K562 (cell line): ENCODE measurements at regions not wholly inside any gene's neighbourhood (a gene's known extent, or its start where the extent isn't known, plus 50 kb on each side); places are given as distances from the start of the nearest gene placed in this dataset.
A peak's percentile ranks its signal among the peaks of the same experiment; 100 is the strongest.

ENCODE experiments used
- BHLHE40 ChIP-seq: IDR thresholded peaks from 2 replicates; pipeline ENCODE4 v1.6.1; 2011; ENCODE audit warnings: low read length, improper control_type of control experiment
- ESRRA ChIP-seq: fragments of 450-650 bp; IDR thresholded peaks from 2 replicates; pipeline ENCODE4 v1.6.1; 2014; ENCODE audit warnings: low read depth, mild to moderate bottlenecking, moderate library complexity, borderline replicate concordance
- EWSR1 ChIP-seq: fragments of 450-650 bp; IDR thresholded peaks from 2 replicates; pipeline ENCODE4 v1.6.1; 2018; ENCODE audit warnings: borderline replicate concordance, mild to moderate bottlenecking, low read depth, moderate library complexity; ENCODE audit not compliant: partially characterized antibody
- HEY1 ChIP-seq: fragments of 250-450 bp; sonication (Bioruptor Pico); IDR thresholded peaks from 2 replicates; pipeline ENCODE4 v1.5.0; 2020; ENCODE audit warnings: mild to moderate bottlenecking, moderate library complexity, borderline replicate concordance
- KLF16 ChIP-seq: IDR thresholded peaks from 2 replicates; pipeline ENCODE4 v1.6.1; 2016; ENCODE audit warnings: antibody characterized with exemption
- LCOR ChIP-seq: sonication (generic); formaldehyde crosslinking; IDR thresholded peaks from 2 replicates; pipeline ENCODE4 v1.8.0; 2022; ENCODE audit warnings: mild to moderate bottlenecking, missing genetic modification reagents
- MEIS2 ChIP-seq: fragments of 450-650 bp; IDR thresholded peaks from 2 replicates; pipeline ENCODE4 v1.6.1; 2014; ENCODE audit warnings: mild to moderate bottlenecking; ENCODE audit not compliant: partially characterized antibody
- SMARCA5 ChIP-seq: fragments of 450-650 bp; IDR thresholded peaks from 2 replicates; pipeline ENCODE4 v1.6.1; 2016
- SP1 ChIP-seq: sonication (generic); formaldehyde crosslinking; IDR thresholded peaks from 2 replicates; pipeline ENCODE4 v1.8.1; 2022; ENCODE audit warnings: mild to moderate bottlenecking, missing genetic modification reagents
- TARDBP ChIP-seq: fragments of 450-650 bp; IDR thresholded peaks from 2 replicates; pipeline ENCODE4 v1.6.1; 2016
- ZBTB7A ChIP-seq: IDR thresholded peaks from 2 replicates; pipeline ENCODE4 v1.6.1; 2011; ENCODE audit warnings: low read depth, mild to moderate bottlenecking, low read length, moderate library complexity, borderline replicate concordance; ENCODE audit not compliant: control insufficient read depth
- ZNF212 ChIP-seq: fragments of 450-650 bp; formaldehyde crosslinking; IDR thresholded peaks from 2 replicates; pipeline ENCODE4 v1.4.0; 2020; ENCODE audit warnings: mild to moderate bottlenecking
- ZNF253 ChIP-seq: fragments of 250-450 bp; sonication (Bioruptor Pico); conservative IDR thresholded peaks from 2 replicates; pipeline ENCODE4 v1.6.1; 2021; ENCODE audit warnings: mild to moderate bottlenecking
- ZNF717 ChIP-seq: fragments of 250-450 bp; sonication (Bioruptor Pico); IDR thresholded peaks from 2 replicates; pipeline ENCODE4 v1.5.0; 2021
- TF ChIP-seq, protein P1 (sequence below): fragments of 250-450 bp; sonication (Bioruptor Pico); IDR thresholded peaks from 2 replicates; pipeline ENCODE4 v1.9.0; 2021; ENCODE audit warnings: mild to moderate bottlenecking, inconsistent platforms
- TF ChIP-seq, protein P2 (sequence below), 2 experiments: IDR thresholded peaks in 1 of 2; conservative IDR thresholded peaks in 1 of 2; 2 replicates each; pipeline ENCODE4 v1.6.1; 2016; ENCODE audit warnings: low read depth in 2 of 2, mild to moderate bottlenecking in 1 of 2, missing compliant biosample characterization in 1 of 2, missing genetic modification characterization in 1 of 2, moderate library complexity in 1 of 2
- TF ChIP-seq, protein P3 (sequence below): sonication (generic); formaldehyde crosslinking; IDR thresholded peaks from 2 replicates; pipeline ENCODE4 v1.8.0; 2023; ENCODE audit warnings: mild to moderate bottlenecking, missing genetic modification reagents
- TF ChIP-seq, protein P4 (sequence below): fragments of 250-450 bp; sonication (Bioruptor Pico); IDR thresholded peaks from 2 replicates; pipeline ENCODE4 v1.5.0; 2021; ENCODE audit warnings: mild to moderate bottlenecking, borderline replicate concordance
- TF ChIP-seq, protein P5 (sequence below): fragments of 250-450 bp; sonication (Bioruptor Pico); IDR thresholded peaks from 2 replicates; pipeline ENCODE4 v1.6.1; 2021; ENCODE audit warnings: mild to moderate bottlenecking

DNA sequence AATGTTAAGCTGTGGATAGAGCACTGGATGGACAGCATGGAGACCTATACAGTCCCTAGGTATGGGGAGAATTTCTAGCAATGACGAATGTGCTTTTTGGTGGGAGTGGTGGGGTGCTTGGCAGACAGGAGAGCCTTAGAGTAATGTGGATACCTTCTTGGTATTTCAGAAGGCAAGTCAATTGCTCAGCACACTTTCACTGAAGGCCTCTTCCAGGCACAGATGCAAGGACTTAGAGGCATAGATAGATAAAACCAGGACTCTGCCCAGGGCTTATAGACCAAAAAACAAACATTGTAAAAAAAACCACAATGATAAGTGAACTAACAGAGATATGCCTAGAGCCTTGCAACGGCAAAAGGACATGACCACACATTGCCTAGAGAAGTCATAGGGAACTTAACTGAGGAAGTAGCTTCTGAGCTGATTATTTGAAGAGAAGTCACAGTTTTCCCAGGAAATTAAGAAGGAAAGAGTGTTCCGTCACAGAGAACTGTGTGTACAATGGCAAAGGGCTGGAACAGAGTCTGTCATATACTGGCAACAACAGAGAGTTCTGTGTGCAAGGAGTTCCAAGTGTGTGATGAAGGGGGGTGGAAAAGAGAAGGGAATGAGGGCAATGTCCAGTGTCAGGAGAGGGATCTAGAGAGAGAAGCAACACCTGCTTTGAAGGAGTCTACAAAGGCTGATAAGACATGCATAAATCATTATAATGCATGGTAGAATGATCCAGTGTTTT lies 65.9 kb upstream of the PICALM start (continued):
- TF ChIP-seq, protein P1, sequence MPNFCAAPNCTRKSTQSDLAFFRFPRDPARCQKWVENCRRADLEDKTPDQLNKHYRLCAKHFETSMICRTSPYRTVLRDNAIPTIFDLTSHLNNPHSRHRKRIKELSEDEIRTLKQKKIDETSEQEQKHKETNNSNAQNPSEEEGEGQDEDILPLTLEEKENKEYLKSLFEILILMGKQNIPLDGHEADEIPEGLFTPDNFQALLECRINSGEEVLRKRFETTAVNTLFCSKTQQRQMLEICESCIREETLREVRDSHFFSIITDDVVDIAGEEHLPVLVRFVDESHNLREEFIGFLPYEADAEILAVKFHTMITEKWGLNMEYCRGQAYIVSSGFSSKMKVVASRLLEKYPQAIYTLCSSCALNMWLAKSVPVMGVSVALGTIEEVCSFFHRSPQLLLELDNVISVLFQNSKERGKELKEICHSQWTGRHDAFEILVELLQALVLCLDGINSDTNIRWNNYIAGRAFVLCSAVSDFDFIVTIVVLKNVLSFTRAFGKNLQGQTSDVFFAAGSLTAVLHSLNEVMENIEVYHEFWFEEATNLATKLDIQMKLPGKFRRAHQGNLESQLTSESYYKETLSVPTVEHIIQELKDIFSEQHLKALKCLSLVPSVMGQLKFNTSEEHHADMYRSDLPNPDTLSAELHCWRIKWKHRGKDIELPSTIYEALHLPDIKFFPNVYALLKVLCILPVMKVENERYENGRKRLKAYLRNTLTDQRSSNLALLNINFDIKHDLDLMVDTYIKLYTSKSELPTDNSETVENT = no peak
- TF ChIP-seq, protein P2, sequence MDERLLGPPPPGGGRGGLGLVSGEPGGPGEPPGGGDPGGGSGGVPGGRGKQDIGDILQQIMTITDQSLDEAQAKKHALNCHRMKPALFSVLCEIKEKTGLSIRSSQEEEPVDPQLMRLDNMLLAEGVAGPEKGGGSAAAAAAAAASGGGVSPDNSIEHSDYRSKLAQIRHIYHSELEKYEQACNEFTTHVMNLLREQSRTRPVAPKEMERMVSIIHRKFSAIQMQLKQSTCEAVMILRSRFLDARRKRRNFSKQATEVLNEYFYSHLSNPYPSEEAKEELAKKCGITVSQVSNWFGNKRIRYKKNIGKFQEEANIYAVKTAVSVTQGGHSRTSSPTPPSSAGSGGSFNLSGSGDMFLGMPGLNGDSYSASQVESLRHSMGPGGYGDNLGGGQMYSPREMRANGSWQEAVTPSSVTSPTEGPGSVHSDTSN (CRISPR knock-in tag; IDR thresholded peaks at IDR 0.05; ENCODE audit: low read depth) = no peak
- TF ChIP-seq, protein P2 (tag; conservative IDR thresholded peaks at IDR 0.05; ENCODE audit: low read depth) = peak; percentile 74
- TF ChIP-seq ZBTB7A = no peak
- TF ChIP-seq, protein P3, sequence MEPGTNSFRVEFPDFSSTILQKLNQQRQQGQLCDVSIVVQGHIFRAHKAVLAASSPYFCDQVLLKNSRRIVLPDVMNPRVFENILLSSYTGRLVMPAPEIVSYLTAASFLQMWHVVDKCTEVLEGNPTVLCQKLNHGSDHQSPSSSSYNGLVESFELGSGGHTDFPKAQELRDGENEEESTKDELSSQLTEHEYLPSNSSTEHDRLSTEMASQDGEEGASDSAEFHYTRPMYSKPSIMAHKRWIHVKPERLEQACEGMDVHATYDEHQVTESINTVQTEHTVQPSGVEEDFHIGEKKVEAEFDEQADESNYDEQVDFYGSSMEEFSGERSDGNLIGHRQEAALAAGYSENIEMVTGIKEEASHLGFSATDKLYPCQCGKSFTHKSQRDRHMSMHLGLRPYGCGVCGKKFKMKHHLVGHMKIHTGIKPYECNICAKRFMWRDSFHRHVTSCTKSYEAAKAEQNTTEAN (CRISPR knock-in tag) = no peak
- TF ChIP-seq, protein P4, sequence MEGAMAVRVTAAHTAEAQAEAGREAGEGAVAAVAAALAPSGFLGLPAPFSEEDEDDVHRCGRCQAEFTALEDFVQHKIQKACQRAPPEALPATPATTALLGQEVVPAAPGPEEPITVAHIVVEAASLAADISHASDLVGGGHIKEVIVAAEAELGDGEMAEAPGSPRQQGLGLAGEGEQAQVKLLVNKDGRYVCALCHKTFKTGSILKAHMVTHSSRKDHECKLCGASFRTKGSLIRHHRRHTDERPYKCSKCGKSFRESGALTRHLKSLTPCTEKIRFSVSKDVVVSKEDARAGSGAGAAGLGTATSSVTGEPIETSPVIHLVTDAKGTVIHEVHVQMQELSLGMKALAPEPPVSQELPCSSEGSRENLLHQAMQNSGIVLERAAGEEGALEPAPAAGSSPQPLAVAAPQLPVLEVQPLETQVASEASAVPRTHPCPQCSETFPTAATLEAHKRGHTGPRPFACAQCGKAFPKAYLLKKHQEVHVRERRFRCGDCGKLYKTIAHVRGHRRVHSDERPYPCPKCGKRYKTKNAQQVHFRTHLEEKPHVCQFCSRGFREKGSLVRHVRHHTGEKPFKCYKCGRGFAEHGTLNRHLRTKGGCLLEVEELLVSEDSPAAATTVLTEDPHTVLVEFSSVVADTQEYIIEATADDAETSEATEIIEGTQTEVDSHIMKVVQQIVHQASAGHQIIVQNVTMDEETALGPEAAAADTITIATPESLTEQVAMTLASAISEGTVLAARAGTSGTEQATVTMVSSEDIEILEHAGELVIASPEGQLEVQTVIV = no peak
- TF ChIP-seq ESRRA = peak; percentile 90; the same call in 1 of the 2 replicates
- no peak for TF ChIP-seq ZNF212
- no peak for TF ChIP-seq EWSR1
- peak; percentile 82 for TF ChIP-seq MEIS2
- peak; percentile 60; the same call in 1 of the 2 replicates for TF ChIP-seq BHLHE40
- TF ChIP-seq KLF16 = peak; percentile 77
- TF ChIP-seq, protein P5, sequence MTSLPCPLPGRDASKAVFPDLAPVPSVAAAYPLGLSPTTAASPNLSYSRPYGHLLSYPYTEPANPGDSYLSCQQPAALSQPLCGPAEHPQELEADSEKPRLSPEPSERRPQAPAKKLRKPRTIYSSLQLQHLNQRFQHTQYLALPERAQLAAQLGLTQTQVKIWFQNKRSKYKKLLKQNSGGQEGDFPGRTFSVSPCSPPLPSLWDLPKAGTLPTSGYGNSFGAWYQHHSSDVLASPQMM (CRISPR knock-in tag) = no peak
- TF ChIP-seq SP1 (CRISPR knock-in tag) = peak; percentile 56; the same call in 1 of the 2 replicates
- TF ChIP-seq ZNF717 (CRISPR knock-in tag) = no peak
- TF ChIP-seq TARDBP = no peak
- 0 out of 2 replicates have a peak, but pooled peaks have one; percentile 14 for TF ChIP-seq SMARCA5
- TF ChIP-seq HEY1 (CRISPR knock-in tag) = no peak
- 0 out of 2 replicates have a peak, but pooled peaks have one; percentile 25 for TF ChIP-seq LCOR (CRISPR knock-in tag)
- no peak for TF ChIP-seq ZNF253 (CRISPR knock-in tag)
